ENCODE measurements at regions not wholly inside any gene's neighbourhood (a gene's known extent, or its start where the extent isn't known, plus 50 kb on each side); places are given as distances from the start of the nearest gene placed in this dataset.

DNA sequence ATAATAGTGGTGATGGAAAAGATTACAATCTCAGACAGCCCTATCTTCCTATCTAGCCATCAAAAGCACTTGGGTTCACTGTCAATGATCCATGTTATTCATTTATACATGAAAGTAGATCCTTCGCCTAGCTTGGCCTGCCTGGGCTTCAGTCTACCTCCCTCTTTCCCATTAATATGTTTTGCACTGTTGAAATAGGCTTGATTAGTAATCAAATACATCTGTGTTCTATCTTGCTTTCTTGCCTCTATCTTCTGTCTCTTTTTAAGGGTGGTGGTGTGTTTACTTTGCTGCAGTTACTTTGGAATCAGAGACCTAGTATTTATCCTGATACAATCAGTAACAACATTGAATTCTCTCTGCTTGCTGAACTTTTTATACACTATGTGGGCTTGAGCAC lies 521.2 kb downstream of the TNS1 start:
- TF ChIP-seq POLR2A (IDR thresholded peaks at IDR 0.05): no peak
- TF ChIP-seq POLR2AphosphoS5 (IDR thresholded peaks at IDR 0.05): no peak
